OCI-LY3 (cell line): ENCODE measurements at regions not wholly inside any gene's neighbourhood (a gene's known extent, or its start where the extent isn't known, plus 50 kb on each side); places are given as distances from the start of the nearest gene placed in this dataset.

ENCODE experiments used
- H2AFZ ChIP-seq: fragments of 200-600, 300-600 bp; shearing (Covaris generic); 2 replicates; pipeline ENCODE4 v1.6.0; 2014; ENCODE audit warnings: antibody characterized with exemption, low read depth, low read length
- H3K27ac ChIP-seq: fragments of 200-600, 300-600 bp; sonication (generic); 2 replicates; pipeline ENCODE4 v1.5.1; 2014; ENCODE audit warnings: mild to moderate bottlenecking, low read length, moderate library complexity, mixed read lengths
- H3K27me3 ChIP-seq: fragments of 200-600, 300-600 bp; sonication (generic); 2 replicates; pipeline ENCODE4 v1.6.1; 2014; ENCODE audit warnings: low read depth, low read length, mixed read lengths
- H3K36me3 ChIP-seq: fragments of 200-600, 300-600 bp; sonication (generic); replicated peaks from 2 replicates; pipeline ENCODE3; 2014; ENCODE audit warnings: low read depth, low read length, mixed read lengths
- H3K4me1 ChIP-seq: fragments of 300-600, 200-600 bp; sonication (generic); 2 replicates; pipeline ENCODE4 v1.6.1; 2014; ENCODE audit warnings: low read length, mixed read lengths
- H3K4me2 ChIP-seq: fragments of 200-600, 300-600 bp; sonication (generic); 2 replicates; pipeline ENCODE4 v1.6.1; 2014; ENCODE audit warnings: low read length, mixed read lengths
- H3K4me3 ChIP-seq: fragments of 300-600, 200-600 bp; sonication (generic); 2 replicates; pipeline ENCODE4 v1.5.1; 2014; ENCODE audit warnings: antibody characterized with exemption, mild to moderate bottlenecking, low read length, moderate library complexity
- H3K79me2 ChIP-seq: fragments of 300-600, 200-600 bp; shearing (Covaris generic); 2 replicates; pipeline ENCODE4 v1.6.1; 2014; ENCODE audit warnings: mild to moderate bottlenecking, low read length, mixed read lengths
- H3K9ac ChIP-seq: fragments of 300-600, 200-600 bp; shearing (Covaris generic); 2 replicates; pipeline ENCODE4 v1.6.0; 2014; ENCODE audit warnings: mild to moderate bottlenecking, low read length, moderate library complexity
- H3K9me3 ChIP-seq: fragments of 200-600, 300-600 bp; shearing (Covaris generic); 2 replicates; pipeline ENCODE4 v1.6.1; 2014; ENCODE audit warnings: low read length, mixed read lengths; ENCODE audit not compliant: insufficient read depth
- H4K20me1 ChIP-seq: fragments of 200-600, 300-600 bp; sonication (generic); 2 replicates; pipeline ENCODE4 v1.6.1; 2016; ENCODE audit warnings: low read length, mixed read lengths; ENCODE audit not compliant: insufficient read depth
- CTCF ChIP-seq: fragments of 200-600, 300-600 bp; sonication (generic); IDR thresholded peaks from 2 replicates; pipeline ENCODE4 v1.5.1; 2014; ENCODE audit warnings: antibody characterized with exemption, low read length, low read depth
- EZH2phosphoT487 ChIP-seq: fragments of 200-600 bp; shearing (Covaris generic); IDR thresholded peaks from 2 replicates; pipeline ENCODE4 v1.6.1; 2018; ENCODE audit warnings: antibody characterized with exemption, mixed run types, low read depth

DNA sequence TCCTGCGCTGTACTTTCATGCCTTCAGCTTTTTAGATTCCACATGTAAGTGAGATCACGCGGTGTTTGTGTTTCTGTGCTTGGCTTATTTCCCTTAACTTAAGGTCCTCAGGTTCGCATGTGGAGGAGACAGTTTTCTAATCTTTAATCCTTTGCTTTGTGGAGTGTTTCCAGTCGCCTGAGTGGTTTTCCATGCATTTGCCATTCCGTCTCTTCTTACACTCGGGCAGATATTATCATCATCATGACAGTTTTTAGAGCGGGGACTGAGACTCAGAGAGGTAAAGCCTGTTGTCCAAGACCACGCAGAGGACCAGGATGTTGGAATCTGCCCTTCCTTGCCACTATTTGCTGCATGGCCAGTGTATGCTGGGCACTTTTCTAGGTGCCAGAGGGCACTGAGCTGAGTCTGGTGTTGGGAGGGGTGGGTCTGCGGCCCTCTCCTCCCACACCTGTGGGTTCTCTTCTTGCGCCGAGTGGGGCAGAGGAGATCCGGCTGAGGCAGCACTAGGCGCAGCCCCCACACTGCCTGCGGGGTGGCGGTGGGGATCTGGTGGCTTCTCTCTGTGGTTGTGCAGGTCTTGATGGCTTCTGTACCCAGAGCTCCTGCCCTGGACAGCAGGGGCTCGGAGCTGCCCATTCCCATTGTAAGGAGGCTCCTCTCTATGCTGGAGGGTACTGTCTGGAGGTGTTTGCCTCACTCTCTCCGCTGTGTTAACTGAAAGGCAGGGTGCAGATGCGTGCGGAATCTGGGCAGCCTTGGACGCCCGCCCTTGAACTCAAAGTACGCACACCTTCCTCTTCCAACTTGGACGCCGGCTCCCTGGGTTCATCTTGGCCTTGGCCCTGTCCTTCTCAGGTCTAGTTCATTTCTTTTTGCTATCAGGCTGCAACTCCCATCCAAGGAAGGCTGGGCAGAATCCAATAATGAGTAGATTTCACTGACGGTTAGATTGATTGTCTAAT, 156.0 kb upstream of the RGMA start:
- no peak overlapping the region for H3K27ac ChIP-seq
- no peak overlapping the region for H3K9ac ChIP-seq
- H4K20me1 ChIP-seq, result no peaks in the 10 kb centered on the region
- peaks cover 8% of the 10 kb centered on the region; the same call in 1 of the 2 replicates for H3K27me3 ChIP-seq
- TF ChIP-seq EZH2phosphoT487 (no peak), CTCF (no peak)
- no peaks in the 10 kb centered on the region for H3K4me1 ChIP-seq
- H2AFZ ChIP-seq, result no peak overlapping the region
- no peaks in the 10 kb centered on the region for H3K9me3 ChIP-seq
- no peaks in the 10 kb centered on the region for H3K36me3 ChIP-seq
- H3K4me3 ChIP-seq, result no peak overlapping the region
- H3K4me2 ChIP-seq, result no peak overlapping the region
- H3K79me2 ChIP-seq, result no peaks in the 10 kb centered on the region

- Histone ChIP-seq H3K4me1 (no peaks in the 10 kb centered on the region), H3K4me2 (no peak overlapping the region), H3K9ac (no peak overlapping the region), H3K4me3 (no peak overlapping the region), H3K27ac (no peak overlapping the region), H3K36me3 (no peaks in the 10 kb centered on the region), H3K9me3 (no peaks in the 10 kb centered on the region), H4K20me1 (no peaks in the 10 kb centered on the region), H2AFZ (no peak overlapping the region), H3K27me3 (peaks cover 8% of the 10 kb centered on the region; the same call in 1 of the 2 replicates), H3K79me2 (no peaks in the 10 kb centered on the region)
- TF ChIP-seq CTCF (no peak), EZH2phosphoT487 (no peak)
Observed at GRCh38 chr15:93243573-93243972, 154.6 kb upstream of the RGMA start.

DNA sequence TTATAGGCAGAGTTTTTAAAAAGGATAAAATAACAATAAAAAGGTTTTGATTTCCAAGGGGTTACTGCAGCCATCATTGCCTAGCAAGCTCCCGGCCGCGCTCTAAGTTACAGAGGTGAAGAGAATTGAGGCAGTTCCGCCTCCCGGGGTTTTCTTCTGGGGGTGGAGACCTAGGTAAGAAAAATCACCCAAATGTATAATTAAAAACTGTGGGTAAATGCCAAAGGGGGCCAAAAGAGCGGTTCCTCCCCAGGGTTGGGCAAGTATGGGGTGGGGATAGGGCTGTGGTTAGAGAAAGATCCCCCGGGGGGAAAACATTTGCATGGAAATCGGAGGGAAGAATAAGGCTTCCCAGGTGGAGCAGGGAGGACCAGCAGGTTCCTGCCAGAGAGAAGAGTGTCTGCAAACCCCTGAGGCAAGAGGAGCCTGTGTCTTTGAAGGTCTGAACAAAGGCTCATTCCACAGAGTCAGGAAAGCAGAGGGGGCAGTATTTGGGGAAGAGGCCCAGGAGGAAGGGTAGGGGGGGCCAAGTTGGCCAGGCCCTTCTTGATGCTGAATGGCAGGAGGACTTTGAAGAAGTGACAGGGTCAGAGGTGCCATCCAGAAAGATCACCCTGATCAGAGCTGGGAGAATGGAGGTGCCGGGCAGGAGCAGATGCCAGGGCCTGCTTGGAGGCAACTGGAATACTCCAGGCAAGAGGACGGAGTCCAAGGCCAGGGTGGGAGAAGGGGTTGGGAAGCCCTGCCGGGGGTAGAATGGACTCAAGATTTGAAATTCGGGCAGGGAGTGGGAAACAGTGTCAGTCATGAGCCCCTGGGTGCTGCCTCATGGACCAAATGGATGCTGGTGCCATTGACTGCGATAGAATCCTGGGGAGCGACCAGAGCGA, 152.9 kb upstream of the RGMA start:
- Histone ChIP-seq H3K79me2 (no peaks in the 10 kb centered on the region), H3K4me3 (no peak overlapping the region), H3K4me2 (no peak overlapping the region), H3K9ac (no peak overlapping the region), H3K36me3 (no peaks in the 10 kb centered on the region), H3K4me1 (no peaks in the 10 kb centered on the region), H4K20me1 (no peaks in the 10 kb centered on the region), H3K27ac (no peak overlapping the region), H3K27me3 (peaks cover 8% of the 10 kb centered on the region; the same call in 1 of the 2 replicates), H2AFZ (no peak overlapping the region), H3K9me3 (no peaks in the 10 kb centered on the region)
- TF ChIP-seq CTCF, result no peak
- no peak for TF ChIP-seq EZH2phosphoT487

GRCh38 chr15:93239993-93240392, 151.0 kb upstream of the RGMA start:
- Histone ChIP-seq H3K9ac (no peak overlapping the region), H3K4me1 (no peaks in the 10 kb centered on the region), H3K27me3 (peaks cover 3% of the 10 kb centered on the region; the same call in 1 of the 2 replicates), H3K79me2 (no peaks in the 10 kb centered on the region), H3K4me2 (no peak overlapping the region), H4K20me1 (no peaks in the 10 kb centered on the region), H3K9me3 (no peaks in the 10 kb centered on the region), H2AFZ (no peak overlapping the region), H3K4me3 (no peak overlapping the region), H3K27ac (no peak overlapping the region), H3K36me3 (no peaks in the 10 kb centered on the region)
- no peak for TF ChIP-seq EZH2phosphoT487
- TF ChIP-seq CTCF, result no peak
